H1 (cell line): ENCODE measurements at regions not wholly inside any gene's neighbourhood (a gene's known extent, or its start where the extent isn't known, plus 50 kb on each side); places are given as distances from the start of the nearest gene placed in this dataset.

Experiments
- CTCF ChIA-PET: fragments of 300-600 bp; sonication (Branson Sonifier 250); formaldehyde crosslinking; loops from one replicate; lab custom pipeline; 2021; ENCODE audit not compliant: partially characterized antibody; lab: Charles Lee
- POLR2A ChIA-PET: fragments of 300-600 bp; sonication (Branson Sonifier 250); formaldehyde crosslinking; loops from one replicate; lab custom pipeline; 2021; ENCODE audit warnings: inconsistent platforms; ENCODE audit not compliant: partially characterized antibody; lab: Charles Lee
- DNase-seq, 2 experiments: peaks; one replicate each; pipeline versions ENCODE4 v3.0.0 to v3.0.0-alpha.2; 2010 to 2022; ENCODE audit warnings: low spot score in 2 of 2, low read depth in 1 of 2, mixed read lengths in 1 of 2
- FAIRE-seq: peaks from 2 replicates; lab custom pipeline; 2011; peaks lifted over from hg19 to GRCh38; lab: Jason Lieb, UNC
- H2AFZ ChIP-seq: 2 replicates; pipeline ENCODE4 v1.8.1; 2012; ENCODE audit warnings: low read length, inconsistent platforms
- H2AK5ac ChIP-seq: 2 replicates; pipeline ENCODE4 v1.6.1; 2013; ENCODE audit warnings: low read depth, low read length
- H2BK120ac ChIP-seq: replicated peaks from 2 replicates; pipeline ENCODE3; 2013; ENCODE audit warnings: low read depth, low read length, inconsistent platforms
- H2BK12ac ChIP-seq: 2 replicates; pipeline ENCODE4 v1.6.1; 2013; ENCODE audit warnings: low read depth, low read length
- H2BK15ac ChIP-seq: 2 replicates; pipeline ENCODE4 v1.6.1; 2013; ENCODE audit warnings: low read length
- H2BK20ac ChIP-seq: 2 replicates; pipeline ENCODE4 v1.6.1; 2013; ENCODE audit warnings: low read length
- H2BK5ac ChIP-seq: 2 replicates; pipeline ENCODE4 v1.6.1; 2013; ENCODE audit warnings: low read depth, low read length
- H3K14ac ChIP-seq: 2 replicates; pipeline ENCODE4 v1.6.1; 2013; ENCODE audit warnings: inconsistent platforms; ENCODE audit not compliant: insufficient read length
- H3K18ac ChIP-seq: 2 replicates; pipeline ENCODE4 v1.6.1; 2013; ENCODE audit warnings: low read length; ENCODE audit errors: extremely low read depth
- H3K23ac ChIP-seq: 2 replicates; pipeline ENCODE4 v1.6.1; 2013; ENCODE audit warnings: inconsistent platforms; ENCODE audit not compliant: insufficient read length
- H3K23me2 ChIP-seq: 2 replicates; pipeline ENCODE4 v1.6.1; 2013; ENCODE audit warnings: low read depth, low read length
- H3K27ac ChIP-seq: 2 replicates; pipeline ENCODE4 v1.6.1; 2011; ENCODE audit warnings: low read depth, low read length, inconsistent platforms
- H3K27me3 ChIP-seq, 4 experiments: replicated peaks in 1 of 4; 1 replicate in 1 of 4; 2 replicates in 3 of 4; pipeline versions ENCODE4 v1.6.1 to v1.8.1; 2011 to 2013; ENCODE audit warnings: low read length in 3 of 4, mild to moderate bottlenecking in 3 of 4, inconsistent platforms in 2 of 4, mixed read lengths in 2 of 4, moderate library complexity in 1 of 4; ENCODE audit not compliant: control insufficient read depth in 3 of 4, insufficient read depth in 3 of 4; ENCODE audit errors: extremely low read depth in 1 of 4
- H3K36me3 ChIP-seq, 4 experiments: 2 replicates each; pipeline versions ENCODE4 v1.6.1 to v1.8.1; 2011 to 2013; ENCODE audit warnings: mild to moderate bottlenecking in 4 of 4, low read length in 3 of 4, moderate library complexity in 2 of 4, control low read depth in 1 of 4, inconsistent platforms in 1 of 4; ENCODE audit not compliant: insufficient read depth in 4 of 4, control insufficient read depth in 2 of 4
- H3K4ac ChIP-seq: replicated peaks from 2 replicates; pipeline ENCODE3; 2013; ENCODE audit warnings: low read length, low read depth, mixed read lengths, inconsistent platforms; ENCODE audit not compliant: insufficient read length
- H3K4me1 ChIP-seq, 4 experiments: replicated peaks in 1 of 4; 1 replicate in 1 of 4; 2 replicates in 3 of 4; pipeline versions ENCODE4 v1.6.1 to v1.8.1; 2011 to 2013; ENCODE audit warnings: low read length in 3 of 4, inconsistent platforms in 2 of 4, mixed read lengths in 1 of 4; ENCODE audit not compliant: insufficient read depth in 4 of 4, control insufficient read depth in 3 of 4
- H3K4me2 ChIP-seq, 2 experiments: 2 replicates each; pipeline versions ENCODE4 v1.6.1 to v1.8.1; 2011 to 2013; ENCODE audit warnings: low read depth in 2 of 2, low read length in 2 of 2, control low read depth in 1 of 2, inconsistent platforms in 1 of 2, mild to moderate bottlenecking in 1 of 2; ENCODE audit not compliant: insufficient read depth in 1 of 2
- H3K4me3 ChIP-seq, 4 experiments: fragments of 200-600, 300-600 bp in 1 of 4; sonication (generic), shearing (Covaris generic), sonication (Bioruptor Twin) in 1 of 4; 2 replicates each; pipeline versions ENCODE4 v1.5.1 to v1.8.1; 2011 to 2016; ENCODE audit warnings: low read length in 4 of 4, low read depth in 3 of 4, control low read depth in 2 of 4, inconsistent platforms in 2 of 4, mild to moderate bottlenecking in 2 of 4, mixed read lengths in 1 of 4, moderate library complexity in 1 of 4; ENCODE audit not compliant: insufficient read depth in 2 of 4; ENCODE audit errors: extremely low read depth in 1 of 4
- H3K56ac ChIP-seq: replicated peaks from 2 replicates; pipeline ENCODE3; 2013; ENCODE audit warnings: low read depth, mild to moderate bottlenecking, mixed read lengths, low read length, inconsistent platforms; ENCODE audit not compliant: insufficient read length
- H3K79me1 ChIP-seq: 2 replicates; pipeline ENCODE4 v1.6.1; 2013; ENCODE audit warnings: low read depth, low read length, control low read depth
- H3K79me2 ChIP-seq, 2 experiments: 2 replicates each; pipeline versions ENCODE4 v1.6.1 to v1.8.1; 2012 to 2013; ENCODE audit warnings: low read length in 2 of 2, mild to moderate bottlenecking in 2 of 2, inconsistent platforms in 1 of 2; ENCODE audit not compliant: insufficient read depth in 2 of 2, control insufficient read depth in 1 of 2
- H3K9ac ChIP-seq, 4 experiments: replicated peaks in 1 of 4; 1 replicate in 1 of 4; 2 replicates in 3 of 4; pipeline versions ENCODE4 v1.6.1 to v1.8.1; 2011 to 2013; ENCODE audit warnings: low read depth in 3 of 4, low read length in 3 of 4, control low read depth in 2 of 4, mild to moderate bottlenecking in 2 of 4, moderate library complexity in 2 of 4, inconsistent platforms in 1 of 4; ENCODE audit errors: extremely low read depth in 1 of 4
- H3K9me3 ChIP-seq, 2 experiments: 2 replicates each; pipeline versions ENCODE4 v1.6.1 to v1.8.1; 2012 to 2013; ENCODE audit warnings: mild to moderate bottlenecking in 2 of 2, moderate library complexity in 2 of 2, control low read depth in 1 of 2, inconsistent platforms in 1 of 2, low read depth in 1 of 2, low read length in 1 of 2, mixed read lengths in 1 of 2; ENCODE audit not compliant: insufficient read depth in 2 of 2
- H4K20me1 ChIP-seq, 2 experiments: replicated peaks in 1 of 2; 2 replicates each; pipeline versions ENCODE3 to v1.8.1; 2011 to 2013; ENCODE audit warnings: inconsistent platforms in 2 of 2, low read length in 2 of 2, mild to moderate bottlenecking in 1 of 2; ENCODE audit not compliant: insufficient read depth in 2 of 2, control insufficient read depth in 1 of 2
- H4K5ac ChIP-seq: 2 replicates; pipeline ENCODE4 v1.6.1; 2013; ENCODE audit warnings: low read length, low read depth, mixed read lengths, inconsistent platforms; ENCODE audit not compliant: insufficient read length
- H4K8ac ChIP-seq: 2 replicates; pipeline ENCODE4 v1.8.0; 2013; ENCODE audit warnings: mild to moderate bottlenecking, moderate library complexity, low read length, inconsistent platforms; ENCODE audit not compliant: insufficient read depth; ENCODE audit errors: extremely low read depth
- H4K91ac ChIP-seq: replicated peaks from 2 replicates; pipeline ENCODE3; 2013; ENCODE audit warnings: low read length, mixed read lengths, inconsistent platforms; ENCODE audit not compliant: insufficient read length
- CBX8 ChIP-seq: fragments of 300-800, 300-1000 bp; sonication (generic); IDR thresholded peaks from 2 replicates; pipeline ENCODE4 v1.7.1; 2016; ENCODE audit warnings: low read depth, low read length, borderline replicate concordance
- CHD1 ChIP-seq: IDR thresholded peaks from 2 replicates; pipeline ENCODE4 v1.6.1; 2012; ENCODE audit warnings: low read depth, low read length, improper control_type of control experiment
- GABPA ChIP-seq: IDR thresholded peaks from 2 replicates; pipeline ENCODE4 v1.6.1; 2011; ENCODE audit warnings: mild to moderate bottlenecking, low read length, moderate library complexity, borderline replicate concordance; ENCODE audit not compliant: insufficient read depth
- HDAC2 ChIP-seq, 2 experiments: fragments of 300-600 bp in 1 of 2; sonication (generic) in 1 of 2; IDR thresholded peaks; 2 replicates each; pipeline ENCODE4 v1.6.1; 2011 to 2012; ENCODE audit warnings: low read depth in 2 of 2, low read length in 2 of 2, mild to moderate bottlenecking in 2 of 2, moderate library complexity in 2 of 2, borderline replicate concordance in 1 of 2, inconsistent platforms in 1 of 2
- KDM4A ChIP-seq: IDR thresholded peaks from one replicate; pipeline ENCODE4 v1.7.1; 2012; ENCODE audit warnings: low read depth, mild to moderate bottlenecking, moderate library complexity, low read length, inconsistent platforms; ENCODE audit not compliant: severe bottlenecking
- MAFK ChIP-seq: IDR thresholded peaks from 2 replicates; pipeline ENCODE4 v1.6.1; 2012; ENCODE audit warnings: low read depth, mild to moderate bottlenecking, improper control_type of control experiment, low read length
- NANOG ChIP-seq: IDR thresholded peaks from 2 replicates; pipeline ENCODE4 v1.6.1; 2011; ENCODE audit warnings: low read length, low read depth, mild to moderate bottlenecking, inconsistent platforms; ENCODE audit not compliant: insufficient read depth, poor library complexity, severe bottlenecking
- POU5F1 ChIP-seq: IDR thresholded peaks from 2 replicates; pipeline ENCODE4 v1.6.1; 2011; ENCODE audit warnings: low read depth, mild to moderate bottlenecking, low read length, moderate library complexity
- SIN3A ChIP-seq, 2 experiments: IDR thresholded peaks in 1 of 2; conservative IDR thresholded peaks in 1 of 2; 2 replicates each; pipeline ENCODE4 v1.6.1; 2011 to 2012; ENCODE audit warnings: low read length in 2 of 2, improper control_type of control experiment in 1 of 2, low read depth in 1 of 2, mild to moderate bottlenecking in 1 of 2
- SP4 ChIP-seq: IDR thresholded peaks from 2 replicates; pipeline ENCODE4 v1.6.1; 2012; ENCODE audit warnings: low read length, inconsistent platforms
- TAF1 ChIP-seq: IDR thresholded peaks from 2 replicates; pipeline ENCODE4 v1.6.1; 2011; ENCODE audit warnings: mild to moderate bottlenecking, low read depth, low read length
- TBP ChIP-seq: IDR thresholded peaks from 2 replicates; pipeline ENCODE4 v1.6.1; 2011; ENCODE audit warnings: low read depth, low read length, improper control_type of control experiment
- WGBS, 2 experiments: shearing (Covaris generic) in 1 of 2; methylation state at CpG; one replicate each; pipeline versions ENCODE4 v1.1.6 to v1.1.7; 2013 to 2015; ENCODE audit warnings: low lambda C conversion rate in 2 of 2, mixed read lengths in 2 of 2, inconsistent platforms in 1 of 2, low coverage in 1 of 2, missing lambda C conversion rate in 1 of 2; ENCODE audit not compliant: insufficient replicate concordance in 2 of 2, insufficient coverage in 1 of 2, insufficient read length in 1 of 2; ENCODE audit errors: extremely low coverage in 1 of 2, missing lambda C conversion rate in 1 of 2; 5-methylcytosine and 5-hydroxymethylcytosine counted together

DNA sequence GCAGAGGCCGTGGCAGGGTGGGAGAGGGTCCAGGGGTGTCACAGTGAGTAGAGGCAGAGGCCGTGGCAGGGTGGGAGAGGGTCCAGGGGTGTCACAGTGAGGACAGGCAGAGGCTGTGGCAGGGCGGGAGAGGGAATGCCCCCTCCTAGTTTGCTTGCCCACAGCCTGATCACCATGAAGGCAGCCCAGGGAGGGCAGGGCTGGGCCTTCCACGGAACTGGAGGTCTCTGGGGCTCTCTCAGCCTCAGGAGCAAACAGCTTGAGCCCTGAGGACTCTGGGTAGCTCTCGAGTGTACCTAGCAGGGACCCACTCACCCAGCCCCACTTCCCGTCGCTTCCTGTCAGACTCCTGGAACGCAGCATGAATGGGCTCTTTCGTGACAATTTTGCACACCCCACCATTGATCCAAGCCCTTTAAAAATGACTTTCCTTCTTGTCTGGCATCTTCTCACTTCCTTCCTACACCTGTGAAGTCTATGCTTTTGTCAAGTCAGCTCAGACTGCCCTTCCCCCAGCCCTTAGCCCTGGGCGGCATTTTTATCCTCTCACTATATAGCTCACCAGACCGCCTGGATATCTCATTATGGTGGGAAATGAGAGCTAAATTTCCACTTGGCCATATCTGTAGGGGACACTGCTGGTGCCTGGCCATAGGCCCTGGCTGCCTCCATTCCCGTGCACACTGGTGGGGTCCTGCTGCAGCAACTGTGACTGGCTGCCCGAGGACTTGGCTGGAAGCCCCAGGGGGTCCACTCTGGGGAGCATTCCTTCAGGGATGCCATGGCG is 140.3 kb downstream of the CDC5L start:
- H3K4me3 ChIP-seq: no peak overlapping the region
- WGBS, 2 experiments: 91% methylated on average over 11 of the region's 14 CpGs; no CpG with 5 or more reads in 1 of the 2 experiments
- H2BK15ac ChIP-seq: no peak overlapping the region
- peaks cover 0 to 3% (median 0%) of the 10 kb centered on the region in 4 experiments; a peak in 2 of 7 replicates for H3K4me1 ChIP-seq
- no peak overlapping the region for H3K4ac ChIP-seq
- POLR2A ChIA-PET: no interaction called here
- CTCF ChIA-PET: interaction anchor here (0.9 kb wide), 1 partner anchor 59 kb away, joined by 3 read pairs; no protein-coding TSS in a partner anchor
- no peak overlapping the region for H3K23ac ChIP-seq
- DNase-seq (no peak), FAIRE-seq (no peak)
- H2BK5ac ChIP-seq: no peak overlapping the region
- no peaks in the 10 kb centered on the region for H3K79me1 ChIP-seq
- H3K14ac ChIP-seq: no peak overlapping the region
- H4K5ac ChIP-seq: no peak overlapping the region
- H3K27me3 ChIP-seq: no peaks in the 10 kb centered on the region; a peak in 1 of 7 replicates
- no peak overlapping the region for H2BK20ac ChIP-seq
- H3K36me3 ChIP-seq: no peaks in the 10 kb centered on the region
- H3K79me2 ChIP-seq: no peaks in the 10 kb centered on the region
- H3K4me2 ChIP-seq: no peak overlapping the region
- no peaks in the 10 kb centered on the region for H4K20me1 ChIP-seq
- H3K23me2 ChIP-seq: no peaks in the 10 kb centered on the region
- no peak overlapping the region for H4K91ac ChIP-seq
- 0 out of 2 replicates have a peak overlapping the region, but pooled peaks have one; percentile 4 for H3K18ac ChIP-seq
- H2BK12ac ChIP-seq: no peak overlapping the region
- no peak overlapping the region for H3K9ac ChIP-seq
- no peaks in the 10 kb centered on the region for H3K9me3 ChIP-seq
- no peak overlapping the region for H2BK120ac ChIP-seq
- H3K56ac ChIP-seq: no peak overlapping the region
- 0 out of 2 replicates have a peak overlapping the region, but pooled peaks have one; percentile 27 for H2AFZ ChIP-seq
- H3K27ac ChIP-seq: no peak overlapping the region
- no peak overlapping the region; the same call in 1 of the 2 replicates for H4K8ac ChIP-seq
- H2AK5ac ChIP-seq: no peak overlapping the region
- TF ChIP-seq KDM4A (no peak), GABPA (no peak), HDAC2 (IDR thresholded peaks at IDR 0.05; ENCODE audit: borderline replicate concordance in 1 of 2, low read depth in 2 of 2, low read length in 2 of 2) (no peak), TBP (no peak), CHD1 (no peak), POU5F1 (no peak), CBX8 (no peak), TAF1 (no peak), SP4 (no peak), SIN3A (conservative IDR thresholded peaks at IDR 0.05 in 1 of 2, IDR thresholded peaks at IDR 0.05 in 1 of 2; ENCODE audit: low read depth in 1 of 2, low read length in 2 of 2) (no peak), MAFK (no peak), NANOG (no peak)
